A673 (cell line): ENCODE measurements at regions not wholly inside any gene's neighbourhood (a gene's known extent, or its start where the extent isn't known, plus 50 kb on each side); places are given as distances from the start of the nearest gene placed in this dataset.

ENCODE experiments used
- BruUV-seq: library from RNA; stranded (reverse); fragments of 400-500 nt; replicated peaks from 2 replicates; lab custom pipeline; 2021; lab: Mats Ljungman, UMichigan
- CTCF ChIA-PET: fragments of 300-600 bp; sonication (Branson Sonifier 250); formaldehyde crosslinking; loops from one replicate; lab custom pipeline; 2022; ENCODE audit warnings: antibody characterized with exemption; lab: Charles Lee
- POLR2A ChIA-PET: fragments of 300-600 bp; sonication (Branson Sonifier 250); formaldehyde crosslinking; loops from one replicate; lab custom pipeline; 2022; ENCODE audit warnings: antibody characterized with exemption; ENCODE audit not compliant: low non-redundant PET; lab: Charles Lee
- DNase-seq: peaks from one replicate; pipeline ENCODE4 v3.0.0-alpha.2; 2015; ENCODE audit warnings: low spot score
- H3K27ac ChIP-seq: fragments of 200-600 bp; sonication (generic); 2 replicates; pipeline ENCODE4 v1.5.1; 2016; ENCODE audit warnings: mixed run types, low read depth, mild to moderate bottlenecking, mixed read lengths, antibody characterized with exemption, low read length; ENCODE audit not compliant: poor library complexity, severe bottlenecking
- H3K27me3 ChIP-seq: fragments of 200-600 bp; sonication (generic); replicated peaks from 2 replicates; pipeline ENCODE4 v1.6.1; 2017; ENCODE audit warnings: mixed run types, low read depth, mild to moderate bottlenecking, mixed read lengths, antibody characterized with exemption, low read length; ENCODE audit not compliant: insufficient read depth, poor library complexity
- H3K36me3 ChIP-seq: fragments of 200-600 bp; sonication (generic); 2 replicates; pipeline ENCODE4 v1.6.1; 2016; ENCODE audit warnings: mixed run types, mild to moderate bottlenecking, mixed read lengths, antibody characterized with exemption, low read length; ENCODE audit not compliant: insufficient read depth, poor library complexity, severe bottlenecking
- H3K4me1 ChIP-seq: fragments of 200-600 bp; sonication (generic); 2 replicates; pipeline ENCODE4 v1.6.1; 2017; ENCODE audit warnings: mixed run types, mild to moderate bottlenecking, mixed read lengths, antibody characterized with exemption, low read length; ENCODE audit not compliant: insufficient read depth, poor library complexity, severe bottlenecking
- H3K4me3 ChIP-seq: fragments of 200-600 bp; sonication (generic); 2 replicates; pipeline ENCODE4 v1.5.1; 2016; ENCODE audit warnings: low read depth, mixed run types, mild to moderate bottlenecking, mixed read lengths, low read length; ENCODE audit not compliant: poor library complexity, severe bottlenecking
- H3K9me3 ChIP-seq: fragments of 200-600 bp; sonication (generic); 2 replicates; pipeline ENCODE4 v1.6.1; 2016; ENCODE audit warnings: mixed run types, low read depth, mild to moderate bottlenecking, mixed read lengths, antibody characterized with exemption, low read length; ENCODE audit not compliant: poor library complexity, severe bottlenecking
- CTCF ChIP-seq: fragments of 300-800, 200-600 bp; sonication (generic); conservative IDR thresholded peaks from 2 replicates; pipeline ENCODE4 v1.5.1; 2017; ENCODE audit warnings: low read depth, mild to moderate bottlenecking, antibody characterized with exemption, low read length, moderate library complexity, mixed read lengths
- EZH2 ChIP-seq: fragments of 200-600 bp; sonication (generic); IDR thresholded peaks from 2 replicates; pipeline ENCODE4 v1.6.1; 2017; ENCODE audit warnings: borderline replicate concordance, low read depth, mild to moderate bottlenecking, mixed read lengths, antibody characterized with exemption, low read length; ENCODE audit not compliant: poor library complexity, severe bottlenecking
- intact Hi-C: fragments of 100-400 bp; cut with micrococcal nuclease; formaldehyde crosslinking; loops from one replicate; pipeline ENCODE4 v1.10.0; 2022; ENCODE audit not compliant: unreplicated experiment

DNA sequence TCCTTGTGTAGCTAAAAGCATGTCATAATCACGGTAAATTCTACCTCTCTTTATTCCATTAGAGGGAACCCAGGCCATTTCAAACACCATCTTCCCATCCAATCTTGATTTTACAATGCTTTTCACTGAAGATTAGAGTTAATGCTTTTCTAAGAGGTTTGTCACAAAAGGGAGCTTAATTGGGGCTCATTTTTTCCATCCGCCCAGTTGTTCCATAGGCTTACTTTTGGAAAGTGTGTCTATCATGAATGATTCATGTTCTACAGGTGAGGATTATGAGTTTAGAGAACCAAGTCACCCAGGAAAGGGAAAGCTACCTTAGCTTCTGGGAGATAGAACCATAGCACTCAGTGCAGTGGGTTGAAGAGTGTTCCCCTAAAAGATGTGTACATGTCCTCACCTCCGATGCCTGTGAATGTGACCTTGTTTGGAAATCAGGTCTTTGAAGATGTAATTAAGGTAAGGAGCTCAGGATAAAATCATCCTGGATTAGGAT, 286.9 kb upstream of the RUNX1 start:
- CTCF ChIA-PET: no interaction called here

GRCh38 chr21:35333831-35334618, 284.9 kb upstream of the RUNX1 start:
- Histone ChIP-seq H3K27me3 (no peaks in the 10 kb centered on the region), H3K4me3 (no peak overlapping the region), H3K4me1 (no peaks in the 10 kb centered on the region), H3K9me3 (no peaks in the 10 kb centered on the region), H3K27ac (no peak overlapping the region), H3K36me3 (no peaks in the 10 kb centered on the region)
- BruUV-seq: no TSS peak
- ChIA-PET POLR2A (no interaction called here), CTCF (no interaction called here)
- intact Hi-C loops: no loop called here
- TF ChIP-seq EZH2 (no peak), CTCF (no peak)
- no peak for DNase-seq

More for the DNA sequence above, 286.9 kb upstream of the RUNX1 start:
- intact Hi-C loops: no loop called here
- POLR2A ChIA-PET: no interaction called here
- no peaks in the 10 kb centered on the region for H3K36me3 ChIP-seq
- no peaks in the 10 kb centered on the region for H3K27me3 ChIP-seq
- no peak overlapping the region for H3K4me3 ChIP-seq
- no peaks in the 10 kb centered on the region for H3K9me3 ChIP-seq
- no peak for DNase-seq
- TF ChIP-seq EZH2: no peak
- TF ChIP-seq CTCF: no peak
- H3K27ac ChIP-seq: no peak overlapping the region
- H3K4me1 ChIP-seq: no peaks in the 10 kb centered on the region
- no TSS peak for BruUV-seq

DNA sequence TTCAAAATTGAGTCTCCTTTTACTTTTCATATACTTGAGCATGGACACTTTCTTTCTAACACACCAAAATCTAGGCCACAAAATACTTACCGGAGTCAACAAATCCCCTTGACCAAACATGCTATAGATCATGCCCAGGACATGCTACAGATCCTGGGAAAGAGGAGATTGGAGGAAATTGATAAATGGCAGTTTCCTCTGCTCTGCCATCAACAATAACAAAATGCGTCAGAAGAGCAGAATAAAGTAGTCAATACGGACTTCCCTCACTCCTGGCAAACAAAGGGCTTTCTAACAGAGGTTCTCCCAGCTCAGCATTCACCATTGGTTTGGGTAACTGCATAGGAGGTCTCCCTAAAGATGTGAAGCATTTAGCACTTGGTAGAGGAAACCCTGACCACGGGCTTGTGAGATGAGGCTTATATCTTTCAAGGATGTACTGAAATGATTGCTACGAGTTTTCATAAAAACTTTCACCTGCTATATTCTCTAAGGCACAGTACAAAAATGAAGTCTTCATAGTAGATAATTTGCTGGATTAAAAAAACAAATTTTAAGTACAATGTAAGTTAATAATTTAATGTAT, 283.8 kb upstream of the RUNX1 start:
- CTCF ChIA-PET: no interaction called here
- no peaks in the 10 kb centered on the region for H3K27me3 ChIP-seq
- H3K27ac ChIP-seq: no peak overlapping the region
- intact Hi-C loops: no loop called here
- no peaks in the 10 kb centered on the region for H3K36me3 ChIP-seq
- POLR2A ChIA-PET: no interaction called here
- TF ChIP-seq CTCF (no peak), EZH2 (no peak)
- H3K9me3 ChIP-seq: no peaks in the 10 kb centered on the region
- no peaks in the 10 kb centered on the region for H3K4me1 ChIP-seq
- H3K4me3 ChIP-seq: no peak overlapping the region
- no TSS peak for BruUV-seq
- no peak for DNase-seq
